Activated naive CD4-positive, alpha-beta T cell treated with anti-CD3 and anti-CD28 coated beads, Interleukin-2, amount 50 U/mL, for 24 hours (primary cell): ENCODE measurements at regions not wholly inside any gene's neighbourhood (a gene's known extent, or its start where the extent isn't known, plus 50 kb on each side); places are given as distances from the start of the nearest gene placed in this dataset.

Source experiments
- H3K27ac Mint-ChIP-seq: one replicate; pipeline ENCODE4 v1.8.0; 2021; ENCODE audit warnings: mild to moderate bottlenecking, mixed read lengths
- H3K27me3 Mint-ChIP-seq: one replicate; pipeline ENCODE4 v1.8.0; 2021; ENCODE audit warnings: mixed read lengths
- H3K36me3 Mint-ChIP-seq: one replicate; pipeline ENCODE4 v1.8.0; 2021; ENCODE audit warnings: mixed read lengths
- H3K4me1 Mint-ChIP-seq: one replicate; pipeline ENCODE4 v1.8.0; 2021; ENCODE audit warnings: mixed read lengths
- H3K4me3 Mint-ChIP-seq: one replicate; pipeline ENCODE4 v1.8.0; 2021; ENCODE audit warnings: mild to moderate bottlenecking, mixed read lengths
- H3K9me3 Mint-ChIP-seq: one replicate; pipeline ENCODE4 v1.8.0; 2021; ENCODE audit warnings: mixed read lengths

DNA sequence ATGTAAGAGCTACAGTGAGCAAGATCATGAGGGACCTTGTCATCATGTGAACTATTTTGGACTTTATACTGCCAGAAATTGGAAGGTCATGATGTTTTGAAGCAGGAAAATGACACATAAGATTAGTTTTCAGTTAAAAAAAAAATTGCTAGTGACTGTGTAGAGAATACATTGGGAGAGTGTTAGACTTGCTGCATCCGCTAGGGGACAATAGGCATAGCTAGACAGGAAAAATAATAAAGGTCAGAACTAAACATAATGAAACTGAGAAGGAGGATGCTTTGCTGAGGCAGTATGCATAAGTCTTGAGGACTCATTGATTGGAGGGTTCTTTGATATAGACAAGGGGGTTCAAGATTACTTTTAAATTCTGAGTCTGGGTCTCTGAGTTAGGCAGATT, 275.8 kb upstream of the KCNH8 start:
- Mint-ChIP-seq H3K4me1 (peaks cover 48% of the 10 kb centered on the region), H3K36me3 (peaks cover 4% of the 10 kb centered on the region), H3K27ac (peak overlapping the region; percentile 6), H3K27me3 (no peaks in the 10 kb centered on the region), H3K9me3 (no peaks in the 10 kb centered on the region), H3K4me3 (no peak overlapping the region)

DNA sequence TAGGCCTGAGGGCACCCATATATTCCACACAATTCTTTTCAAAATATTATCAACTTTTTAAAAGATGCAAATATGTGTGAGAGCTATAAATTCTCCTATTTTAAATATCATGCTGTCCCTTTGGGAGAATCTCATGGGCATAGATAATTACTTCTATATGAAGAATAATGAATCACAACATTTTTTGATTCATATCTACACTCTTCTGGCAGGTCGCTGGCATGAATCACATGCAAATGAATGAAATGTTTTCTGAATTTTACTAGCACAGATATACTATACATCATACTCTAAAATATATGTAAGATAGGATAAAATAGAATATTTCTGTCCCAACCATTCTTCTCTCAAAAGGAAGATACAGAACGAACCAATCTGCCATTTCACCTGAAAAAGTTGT, 277.7 kb upstream of the KCNH8 start:
- Mint-ChIP-seq H3K4me1 (peaks cover 44% of the 10 kb centered on the region), H3K27ac (peak overlapping the region; percentile 95), H3K27me3 (no peaks in the 10 kb centered on the region), H3K36me3 (peaks cover 6% of the 10 kb centered on the region), H3K4me3 (peak overlapping the region; percentile 58), H3K9me3 (no peaks in the 10 kb centered on the region)

DNA sequence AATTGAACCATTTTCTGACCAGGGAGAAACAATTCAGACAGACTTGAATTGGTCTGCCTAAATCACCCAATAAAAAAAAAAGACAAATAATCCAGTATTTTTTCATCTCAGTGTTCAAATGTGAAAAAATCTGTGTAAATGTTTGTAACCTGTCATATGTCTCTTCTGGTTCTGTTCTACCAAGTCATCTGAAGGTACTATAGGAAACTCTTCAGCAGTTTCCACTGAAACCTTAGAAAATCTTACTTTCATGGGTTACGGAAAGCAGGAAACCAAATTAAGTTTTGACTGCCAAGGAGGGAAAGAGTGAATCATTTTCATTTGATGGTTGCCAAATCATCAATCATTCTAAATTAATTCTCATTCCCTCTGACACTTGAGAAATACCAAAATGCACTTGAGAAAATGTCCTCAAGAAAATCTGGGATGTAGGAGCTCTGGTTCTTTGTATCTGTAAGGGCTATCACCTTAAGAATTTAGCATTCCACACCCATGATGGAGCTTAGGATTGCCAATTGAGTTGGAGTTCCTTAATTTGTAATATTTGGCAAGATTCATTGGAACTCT, 278.2 kb upstream of the KCNH8 start:
- Mint-ChIP-seq H3K4me3 (peak overlapping the region; percentile 58), H3K36me3 (peaks cover 6% of the 10 kb centered on the region), H3K9me3 (no peaks in the 10 kb centered on the region), H3K4me1 (peaks cover 44% of the 10 kb centered on the region), H3K27ac (peak overlapping the region; percentile 95), H3K27me3 (no peaks in the 10 kb centered on the region)

DNA sequence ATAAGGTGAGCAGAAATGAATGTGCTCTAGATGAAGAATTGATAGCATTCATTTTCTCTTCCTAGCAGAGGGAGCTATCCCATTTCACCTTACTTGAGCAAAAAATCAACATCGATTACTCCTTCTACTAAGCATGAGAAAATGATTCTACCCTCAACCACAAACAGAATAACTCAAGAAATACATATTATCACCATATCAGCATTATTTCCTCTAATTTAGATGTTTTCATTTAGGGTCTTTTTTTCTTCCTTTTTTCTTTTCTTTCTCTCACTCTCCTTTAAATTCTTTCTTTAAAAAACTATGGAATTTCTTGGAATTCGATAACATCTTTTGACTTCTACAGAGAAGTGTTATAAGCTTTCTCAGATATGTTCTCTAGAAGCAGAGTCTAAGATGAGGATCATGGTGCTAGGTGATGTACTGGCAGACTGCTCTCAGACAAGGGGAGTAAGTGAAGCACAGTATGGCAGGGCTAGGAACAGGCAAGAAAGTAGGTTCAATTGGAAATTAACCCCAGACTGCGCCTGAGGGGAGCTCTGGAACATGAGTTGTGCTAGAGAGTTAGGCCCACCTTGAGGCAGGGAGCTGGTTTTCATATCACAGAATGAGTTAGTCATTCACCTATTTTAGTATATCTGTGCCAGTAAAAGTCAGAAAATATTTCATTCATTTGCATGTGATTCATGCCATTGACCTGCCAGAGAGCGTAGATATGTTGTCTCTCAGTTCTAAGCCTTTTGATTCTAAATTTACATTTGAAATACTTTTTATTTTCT, 279.2 kb upstream of the KCNH8 start:
- Mint-ChIP-seq H3K9me3 (no peaks in the 10 kb centered on the region), H3K27me3 (no peaks in the 10 kb centered on the region), H3K27ac (peak overlapping the region; percentile 95), H3K4me3 (peak overlapping the region; percentile 58), H3K36me3 (peaks cover 6% of the 10 kb centered on the region), H3K4me1 (peaks cover 39% of the 10 kb centered on the region)

- Mint-ChIP-seq H3K4me1 (peaks cover 26% of the 10 kb centered on the region), H3K27me3 (peaks cover 2% of the 10 kb centered on the region), H3K27ac (peak overlapping the region; percentile 19), H3K9me3 (no peaks in the 10 kb centered on the region), H3K36me3 (peaks cover 3% of the 10 kb centered on the region), H3K4me3 (no peak overlapping the region)
Observed at GRCh38 chr3:18866899-18867298, 281.4 kb upstream of the KCNH8 start.

GRCh38 chr3:18864933-18865731, 283.2 kb upstream of the KCNH8 start:
- H3K4me3 Mint-ChIP-seq: no peak overlapping the region
- no peaks in the 10 kb centered on the region for H3K9me3 Mint-ChIP-seq
- H3K36me3 Mint-ChIP-seq: peaks cover 3% of the 10 kb centered on the region
- H3K27ac Mint-ChIP-seq: no peak overlapping the region
- H3K27me3 Mint-ChIP-seq: peaks cover 2% of the 10 kb centered on the region
- H3K4me1 Mint-ChIP-seq: peaks cover 15% of the 10 kb centered on the region

DNA sequence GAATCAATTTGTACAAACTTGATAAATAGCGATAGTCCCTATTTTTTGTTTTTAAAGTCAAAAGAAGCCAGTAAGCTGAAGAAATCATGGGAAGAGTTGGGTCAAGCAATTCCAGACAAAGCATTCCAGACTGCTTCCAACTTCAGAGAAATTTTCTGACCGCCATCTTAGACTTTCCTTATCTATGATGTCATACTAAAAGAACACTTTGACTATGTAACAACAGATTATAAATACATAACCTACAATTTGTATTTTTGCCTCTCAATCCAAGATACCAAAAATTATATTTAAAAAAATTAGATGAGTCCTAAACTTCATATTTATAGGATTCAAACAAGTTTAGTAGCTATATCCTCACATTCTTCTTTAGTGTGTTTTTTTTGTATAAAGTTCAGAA, 286.2 kb upstream of the KCNH8 start:
- Mint-ChIP-seq H3K9me3 (no peaks in the 10 kb centered on the region), H3K27me3 (peaks cover 2% of the 10 kb centered on the region), H3K36me3 (peaks cover 3% of the 10 kb centered on the region)

DNA sequence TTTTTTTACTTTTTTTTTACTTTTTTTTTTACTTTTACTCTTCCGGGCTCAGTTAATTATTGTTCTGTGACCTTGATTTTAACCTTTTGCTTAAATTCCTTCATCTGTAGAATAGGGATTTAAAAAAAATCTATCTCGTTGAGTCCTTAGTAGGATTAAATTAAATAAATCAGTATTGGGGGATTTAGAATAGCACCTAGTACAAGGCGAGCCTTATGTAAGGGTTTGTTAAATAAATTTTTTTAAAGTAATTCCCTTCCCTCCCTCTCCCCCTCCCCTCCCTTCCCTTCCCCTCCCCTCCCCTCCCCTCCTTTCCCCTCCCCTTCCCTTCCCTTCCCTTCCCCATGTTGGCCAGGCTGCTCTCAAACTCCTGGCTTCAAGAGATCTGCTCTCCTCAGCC, 287.2 kb upstream of the KCNH8 start:
- no peak overlapping the region for H3K4me3 Mint-ChIP-seq
- no peak overlapping the region for H3K27ac Mint-ChIP-seq
- peaks cover 2% of the 10 kb centered on the region for H3K9me3 Mint-ChIP-seq
- no peaks in the 10 kb centered on the region for H3K36me3 Mint-ChIP-seq
- peaks cover 2% of the 10 kb centered on the region for H3K27me3 Mint-ChIP-seq
- H3K4me1 Mint-ChIP-seq: peaks cover 3% of the 10 kb centered on the region

More for the DNA sequence above, 286.2 kb upstream of the KCNH8 start:
- Mint-ChIP-seq H3K4me1 (peaks cover 2% of the 10 kb centered on the region), H3K27ac (no peak overlapping the region), H3K4me3 (no peak overlapping the region)

DNA sequence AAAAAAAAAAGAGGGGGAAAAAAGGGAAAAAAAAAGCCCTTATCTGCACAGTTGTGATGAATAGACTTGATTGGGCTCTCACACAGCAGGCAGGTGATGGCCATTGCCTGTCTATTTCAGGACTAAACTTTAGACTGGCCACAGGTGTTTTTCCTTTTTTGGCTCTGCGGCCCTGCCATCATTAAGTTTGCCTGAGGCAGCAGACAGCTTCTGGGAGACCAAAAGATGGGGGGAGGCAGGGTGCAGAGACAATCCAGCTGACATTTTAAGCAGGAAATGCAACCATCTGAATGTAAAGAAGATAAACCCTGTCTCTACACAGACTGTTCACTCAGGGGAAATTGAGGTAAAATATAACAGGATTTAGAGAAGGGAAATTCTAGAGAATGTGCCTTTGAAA, 295.0 kb upstream of the KCNH8 start:
- Mint-ChIP-seq H3K4me1 (peaks cover 3% of the 10 kb centered on the region), H3K27ac (no peak overlapping the region), H3K36me3 (peaks cover 3% of the 10 kb centered on the region), H3K9me3 (peaks cover 8% of the 10 kb centered on the region), H3K4me3 (no peak overlapping the region), H3K27me3 (peaks cover 5% of the 10 kb centered on the region)

GRCh38 chr3:18847583-18848197, 300.6 kb upstream of the KCNH8 start:
- no peaks in the 10 kb centered on the region for H3K36me3 Mint-ChIP-seq
- no peak overlapping the region for H3K4me3 Mint-ChIP-seq
- no peaks in the 10 kb centered on the region for H3K27me3 Mint-ChIP-seq
- H3K4me1 Mint-ChIP-seq: peaks cover 15% of the 10 kb centered on the region
- no peaks in the 10 kb centered on the region for H3K9me3 Mint-ChIP-seq
- H3K27ac Mint-ChIP-seq: peak overlapping the region; percentile 55

GRCh38 chr3:18843983-18844382, 304.3 kb upstream of the KCNH8 start:
- H3K4me1 Mint-ChIP-seq: peaks cover 16% of the 10 kb centered on the region
- no peak overlapping the region for H3K4me3 Mint-ChIP-seq
- no peaks in the 10 kb centered on the region for H3K36me3 Mint-ChIP-seq
- no peaks in the 10 kb centered on the region for H3K27me3 Mint-ChIP-seq
- H3K9me3 Mint-ChIP-seq: no peaks in the 10 kb centered on the region
- no peak overlapping the region for H3K27ac Mint-ChIP-seq

- Mint-ChIP-seq H3K4me1 (peaks cover 23% of the 10 kb centered on the region), H3K27ac (no peak overlapping the region), H3K27me3 (no peaks in the 10 kb centered on the region), H3K9me3 (no peaks in the 10 kb centered on the region), H3K4me3 (no peak overlapping the region), H3K36me3 (no peaks in the 10 kb centered on the region)
Observed at GRCh38 chr3:18843188-18843587, 305.1 kb upstream of the KCNH8 start.

DNA sequence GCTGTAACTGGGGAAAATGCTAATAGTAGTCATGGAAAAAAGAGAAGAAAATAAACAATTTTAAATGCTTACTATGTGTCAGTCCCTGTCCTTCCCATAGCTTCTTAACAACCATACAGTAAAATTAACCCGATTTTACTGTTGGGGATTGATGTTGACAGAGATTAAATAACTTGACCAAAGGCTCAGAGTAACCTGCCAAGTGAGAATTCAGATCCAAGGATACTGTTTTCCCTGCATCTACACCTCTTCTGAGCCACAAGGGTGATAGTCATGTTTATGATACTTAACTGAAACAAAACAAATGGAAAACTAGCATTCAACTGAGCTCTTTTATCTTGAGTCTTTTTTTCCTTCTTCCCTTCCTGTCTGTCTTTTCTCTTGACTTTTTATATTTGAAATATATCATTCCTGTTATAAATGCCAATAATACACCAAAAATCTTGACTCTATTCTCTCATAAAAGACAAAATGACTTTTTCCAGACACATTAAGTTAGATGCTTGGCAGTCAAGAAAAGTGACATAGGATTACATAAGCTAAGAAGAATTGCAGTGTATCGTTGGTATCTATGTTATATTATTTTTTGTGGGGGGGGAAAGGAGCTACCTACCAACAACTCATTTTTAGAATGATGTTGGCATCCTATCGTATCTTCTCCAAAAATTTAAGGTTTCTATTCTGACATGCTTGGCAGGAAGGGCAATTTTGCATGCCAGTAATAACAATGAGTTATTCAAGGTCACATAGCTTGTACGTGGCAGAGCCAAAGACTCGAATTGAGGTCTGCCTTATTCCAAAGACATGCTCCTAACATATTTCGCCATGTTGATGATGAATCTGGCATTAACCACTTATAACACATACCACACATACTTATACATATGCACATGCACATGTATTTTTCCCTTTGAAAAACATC, 306.6 kb upstream of the KCNH8 start:
- Mint-ChIP-seq H3K36me3 (no peaks in the 10 kb centered on the region), H3K27me3 (no peaks in the 10 kb centered on the region), H3K4me3 (no peak overlapping the region), H3K9me3 (no peaks in the 10 kb centered on the region), H3K27ac (no peak overlapping the region), H3K4me1 (peaks cover 29% of the 10 kb centered on the region)

DNA sequence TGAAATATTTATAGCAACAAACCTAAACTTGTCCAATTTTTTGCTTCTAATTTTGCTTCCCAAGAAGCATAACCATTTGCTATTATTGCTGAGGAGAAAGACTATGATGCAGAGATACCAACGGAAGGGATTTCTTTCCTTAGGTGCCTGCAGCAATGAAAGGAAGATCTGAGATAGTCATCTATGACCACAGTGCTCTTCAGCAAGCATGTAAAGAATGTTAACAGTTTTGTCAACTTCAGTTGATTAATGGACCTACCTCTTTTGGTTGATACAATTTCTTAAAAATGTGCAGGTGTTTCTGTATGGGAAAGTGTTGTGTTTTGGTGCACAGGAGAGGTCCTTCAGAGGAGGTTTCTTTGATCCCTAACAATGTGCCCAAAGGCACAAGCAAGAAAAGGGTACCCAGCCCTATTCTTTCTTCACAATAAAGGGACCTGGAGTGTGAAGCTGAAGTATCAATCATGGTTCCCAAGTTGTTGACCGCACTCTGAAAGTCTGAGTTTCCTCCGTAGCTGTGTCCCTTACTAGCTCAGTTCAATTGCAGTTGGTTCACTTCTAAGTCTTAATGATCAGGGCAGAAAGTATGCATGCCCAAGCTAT, 307.7 kb upstream of the KCNH8 start:
- Mint-ChIP-seq H3K9me3 (no peaks in the 10 kb centered on the region), H3K27me3 (no peaks in the 10 kb centered on the region), H3K4me1 (peaks cover 37% of the 10 kb centered on the region), H3K4me3 (no peak overlapping the region), H3K27ac (no peak overlapping the region), H3K36me3 (no peaks in the 10 kb centered on the region)
